GM12865 (cell line): ENCODE measurements at regions not wholly inside any gene's neighbourhood (a gene's known extent, or its start where the extent isn't known, plus 50 kb on each side); places are given as distances from the start of the nearest gene placed in this dataset.

Experiments
- DNase-seq: peaks from one replicate; pipeline ENCODE4 v3.0.0; 2010; ENCODE audit warnings: low read depth
- H3K4me3 ChIP-seq: 2 replicates; pipeline ENCODE4 v1.5.1; 2011; ENCODE audit warnings: mild to moderate bottlenecking, low read depth, low read length, control low read depth
- TF ChIP-seq, protein P1 (sequence below): IDR thresholded peaks from 2 replicates; pipeline ENCODE4 v1.5.1; 2011; ENCODE audit warnings: low read length, control low read depth, low read depth, inconsistent platforms; ENCODE audit not compliant: insufficient read depth; ENCODE audit errors: missing control alignments

DNA sequence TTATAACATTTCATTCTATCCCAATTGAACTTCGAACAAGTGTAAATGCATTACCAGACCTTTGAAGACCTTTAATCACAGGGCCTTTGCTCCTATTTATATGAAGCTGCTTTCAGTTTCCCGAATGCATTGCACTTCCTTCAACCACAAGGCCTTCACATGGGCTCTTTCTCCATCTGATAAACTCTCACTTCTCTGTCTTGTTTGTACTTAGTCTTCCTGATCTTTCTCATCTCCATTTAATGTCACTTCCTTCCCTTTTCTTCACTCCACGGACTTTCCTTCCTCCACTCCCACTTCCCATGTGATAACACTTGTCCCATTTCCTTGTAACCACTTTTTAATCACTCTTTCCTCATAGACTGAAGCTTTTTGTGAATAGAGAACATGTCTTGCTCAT, 74.3 kb upstream of the TNC start:
- DNase-seq: no peak
- H3K4me3 ChIP-seq: no peak overlapping the region
- TF ChIP-seq, protein P1, sequence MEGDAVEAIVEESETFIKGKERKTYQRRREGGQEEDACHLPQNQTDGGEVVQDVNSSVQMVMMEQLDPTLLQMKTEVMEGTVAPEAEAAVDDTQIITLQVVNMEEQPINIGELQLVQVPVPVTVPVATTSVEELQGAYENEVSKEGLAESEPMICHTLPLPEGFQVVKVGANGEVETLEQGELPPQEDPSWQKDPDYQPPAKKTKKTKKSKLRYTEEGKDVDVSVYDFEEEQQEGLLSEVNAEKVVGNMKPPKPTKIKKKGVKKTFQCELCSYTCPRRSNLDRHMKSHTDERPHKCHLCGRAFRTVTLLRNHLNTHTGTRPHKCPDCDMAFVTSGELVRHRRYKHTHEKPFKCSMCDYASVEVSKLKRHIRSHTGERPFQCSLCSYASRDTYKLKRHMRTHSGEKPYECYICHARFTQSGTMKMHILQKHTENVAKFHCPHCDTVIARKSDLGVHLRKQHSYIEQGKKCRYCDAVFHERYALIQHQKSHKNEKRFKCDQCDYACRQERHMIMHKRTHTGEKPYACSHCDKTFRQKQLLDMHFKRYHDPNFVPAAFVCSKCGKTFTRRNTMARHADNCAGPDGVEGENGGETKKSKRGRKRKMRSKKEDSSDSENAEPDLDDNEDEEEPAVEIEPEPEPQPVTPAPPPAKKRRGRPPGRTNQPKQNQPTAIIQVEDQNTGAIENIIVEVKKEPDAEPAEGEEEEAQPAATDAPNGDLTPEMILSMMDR: no peak

- no peak for DNase-seq
- TF ChIP-seq, protein P1: no peak
- no peak overlapping the region for H3K4me3 ChIP-seq
Measured at GRCh38 chr9:115192835-115193525, 75.0 kb upstream of the TNC start.

DNA sequence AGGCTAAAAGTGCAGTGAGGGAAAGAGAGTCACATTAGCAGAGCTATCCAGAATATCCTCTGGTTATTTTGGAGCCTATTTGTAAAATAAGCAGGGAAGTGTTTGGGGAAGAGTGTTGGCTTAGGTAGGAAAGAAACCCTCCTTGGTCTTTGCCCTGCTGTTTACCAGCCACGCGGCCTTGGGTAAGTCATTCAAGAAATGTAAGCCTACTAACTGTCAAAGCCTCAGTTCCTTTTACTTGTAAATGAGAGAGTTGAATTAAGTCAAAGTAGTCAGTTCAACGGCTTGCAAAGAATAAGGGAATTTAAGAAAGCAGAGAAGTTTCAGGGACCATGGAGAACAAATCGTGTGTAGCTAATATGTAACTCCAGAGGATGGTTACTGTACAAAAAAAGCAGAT, 75.8 kb upstream of the TNC start:
- TF ChIP-seq, protein P1: no peak
- DNase-seq: no peak
- H3K4me3 ChIP-seq: no peak overlapping the region

DNA sequence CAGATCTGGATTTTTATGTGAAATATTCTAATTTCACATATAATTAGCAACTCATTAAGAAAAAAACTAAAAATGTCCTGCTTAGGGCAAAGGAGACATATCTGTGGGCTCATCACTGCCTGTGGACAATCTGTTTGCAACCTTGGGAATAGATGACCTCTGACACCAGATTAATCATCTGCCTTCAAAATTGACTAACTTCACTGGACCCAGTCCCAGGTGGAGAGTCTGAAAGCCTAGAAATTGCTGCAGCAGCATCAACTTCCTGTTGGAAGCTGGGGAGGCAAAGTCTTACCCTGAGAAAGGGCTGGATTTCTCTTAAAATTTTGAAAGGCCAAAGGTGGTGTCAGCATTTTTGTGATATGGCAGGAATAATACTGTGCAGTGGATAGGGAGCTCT, 76.3 kb upstream of the TNC start:
- H3K4me3 ChIP-seq: no peak overlapping the region
- TF ChIP-seq, protein P1: no peak
- no peak for DNase-seq

- H3K4me3 ChIP-seq: no peak overlapping the region
- DNase-seq: no peak
- TF ChIP-seq, protein P1: no peak
Measured at GRCh38 chr9:115195912-115196311, 78.0 kb upstream of the TNC start.

GRCh38 chr9:115196919-115197318, 79.0 kb upstream of the TNC start:
- TF ChIP-seq, protein P1: no peak
- H3K4me3 ChIP-seq: no peak overlapping the region
- no peak for DNase-seq

GRCh38 chr9:115198001-115198400, 80.0 kb upstream of the TNC start:
- DNase-seq: no peak
- no peak overlapping the region for H3K4me3 ChIP-seq
- TF ChIP-seq, protein P1: no peak
